Skin of body (tissue), 1 donor: ENCODE measurements at regions not wholly inside any gene's neighbourhood (a gene's known extent, or its start where the extent isn't known, plus 50 kb on each side); places are given as distances from the start of the nearest gene placed in this dataset.
"Not testable (repeated sequence)": the region's sequence is repeated elsewhere in the genome, so short reads cannot be mapped to it uniquely, and the experiment has no call there.

Source experiments
- DNase-seq: peaks from one replicate; lab custom pipeline; 2025; lab: John Stamatoyannopoulos, UW

DNA sequence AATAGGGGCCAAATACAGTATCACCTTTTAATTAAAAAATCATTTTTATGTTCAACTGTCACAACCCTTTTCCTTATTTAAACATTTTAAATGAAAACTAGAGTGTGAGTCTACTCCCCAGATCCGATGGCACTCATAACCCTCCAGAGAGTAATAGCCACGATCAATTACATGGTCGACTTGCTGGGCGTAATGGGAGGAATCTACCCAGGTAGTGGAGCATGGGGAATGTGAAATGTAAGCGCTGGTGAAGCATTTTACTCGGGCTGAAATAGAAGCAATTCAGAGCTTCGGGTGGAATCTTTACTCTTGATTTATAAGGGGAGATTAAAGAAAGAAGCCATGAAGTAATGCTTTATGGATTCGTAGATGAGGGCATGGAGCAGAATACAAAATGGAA lies 321.9 kb downstream of the ACTR3B start:
- DNase-seq: no peak

DNA sequence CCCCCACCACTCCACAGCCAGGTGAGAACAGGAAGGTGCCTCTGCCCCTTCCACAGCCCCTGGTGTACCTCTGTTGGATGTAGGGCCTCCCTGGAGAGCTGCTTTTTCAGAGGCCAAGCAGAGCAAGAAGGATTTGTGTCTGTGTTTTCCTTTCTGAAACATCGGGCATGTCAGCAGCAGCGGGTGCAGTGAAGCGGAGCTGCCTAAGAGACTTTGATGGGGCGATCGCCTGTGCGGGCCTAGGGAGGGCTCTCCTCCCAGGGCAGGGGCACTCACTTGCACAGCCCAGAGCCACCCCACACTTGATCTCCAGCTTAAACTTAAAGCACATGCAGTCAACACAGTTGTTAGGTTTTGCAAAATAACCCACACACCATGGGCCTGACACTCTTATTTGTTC lies 324.7 kb downstream of the ACTR3B start:
- DNase-seq: no peak

DNA sequence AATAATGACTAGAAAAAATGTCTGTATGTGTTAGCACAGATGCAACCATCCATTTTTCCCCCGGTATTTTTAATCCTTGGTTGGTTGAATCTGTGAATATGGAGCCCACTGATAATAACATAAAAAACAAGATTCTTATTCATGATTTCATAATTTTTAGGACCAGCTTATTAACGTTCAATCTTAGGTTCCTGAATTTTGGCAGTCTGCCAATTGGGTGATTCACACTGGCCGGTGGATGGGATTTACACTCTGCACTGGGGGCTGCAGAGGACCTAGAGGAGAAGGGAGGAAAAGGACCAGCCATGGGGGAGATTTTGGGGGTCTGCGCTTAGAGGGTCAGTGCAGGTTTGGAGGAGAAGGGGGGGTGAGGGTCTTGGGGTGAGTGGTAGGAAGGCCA lies 327.9 kb downstream of the ACTR3B start:
- no peak for DNase-seq

DNA sequence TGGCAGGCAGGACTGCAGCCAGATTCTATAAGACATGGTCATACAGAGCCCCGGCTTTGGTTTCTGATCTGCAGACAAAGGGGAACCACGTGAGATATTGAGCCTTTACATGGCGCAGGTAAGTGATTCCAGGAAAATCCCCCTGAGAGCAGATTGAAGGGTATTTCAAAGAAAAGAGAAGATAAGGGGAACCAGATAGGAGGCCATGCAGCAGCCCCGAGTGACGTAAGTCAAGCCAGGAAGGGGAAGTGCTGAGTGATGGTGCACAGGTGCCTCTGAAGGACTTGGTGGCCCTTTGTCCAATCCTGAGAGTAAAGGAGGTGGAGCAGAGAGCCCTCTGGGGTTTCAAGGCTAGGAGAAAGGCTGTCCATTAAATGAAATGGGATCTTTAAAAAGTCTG lies 329.0 kb downstream of the ACTR3B start:
- no peak for DNase-seq

DNA sequence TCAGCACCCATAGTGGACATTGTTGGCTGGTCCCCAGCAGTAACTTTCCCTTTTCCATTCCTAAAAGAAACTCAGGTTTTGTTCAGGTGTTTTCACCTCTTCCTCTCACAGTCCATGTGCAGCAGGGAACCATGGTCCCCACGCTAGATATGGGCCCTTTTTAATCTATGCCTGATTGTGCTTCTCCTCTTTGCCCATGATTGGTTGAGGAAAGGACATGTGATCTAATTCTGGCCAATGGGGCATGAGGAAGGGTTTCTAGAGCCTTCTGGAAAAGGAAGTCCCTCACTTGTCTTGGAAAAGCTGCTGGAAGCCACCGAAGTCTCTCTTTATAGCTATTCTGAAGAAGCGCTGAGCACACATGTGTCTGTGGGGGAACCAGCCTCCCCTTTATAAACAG lies 330.7 kb downstream of the ACTR3B start:
- DNase-seq: no peak

DNA sequence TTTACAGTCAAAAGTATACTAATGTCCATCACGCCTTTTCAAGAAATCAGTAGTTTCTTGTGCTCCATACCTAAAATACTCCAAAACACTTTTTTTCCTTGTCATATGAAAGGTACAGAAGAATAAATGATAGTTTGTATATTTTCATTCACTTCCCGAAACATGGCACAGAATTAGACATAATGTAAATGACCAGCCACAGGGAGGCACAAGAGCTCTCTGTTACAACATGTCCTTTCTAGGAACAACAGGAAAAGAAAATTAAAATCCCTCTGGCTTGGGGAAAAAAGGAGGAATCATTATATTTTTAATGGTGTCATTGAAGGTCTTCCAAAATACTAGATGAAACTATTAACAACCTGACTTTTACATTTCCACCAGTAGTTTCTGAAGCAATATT lies 331.2 kb downstream of the ACTR3B start:
- no peak for DNase-seq

DNA sequence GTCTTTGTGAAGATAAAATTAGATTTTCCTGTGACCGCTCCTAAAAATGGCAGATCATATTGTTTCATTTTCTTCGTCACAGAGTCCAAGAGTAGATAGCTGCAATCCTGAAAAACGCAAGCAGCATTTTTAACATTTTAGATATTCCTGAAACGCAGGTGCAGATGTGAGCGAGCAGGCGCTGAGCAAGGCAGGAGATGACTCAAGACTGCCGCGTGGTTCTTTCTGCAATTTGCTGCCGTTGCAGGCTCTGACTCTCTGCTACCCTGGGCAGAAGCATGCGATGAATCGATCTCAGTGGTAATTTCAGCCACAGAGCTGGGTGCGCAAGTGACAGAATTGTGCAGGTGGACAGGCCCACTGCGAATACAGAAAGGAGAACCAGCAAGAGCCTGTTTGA lies 331.9 kb downstream of the ACTR3B start:
- no peak for DNase-seq

DNA sequence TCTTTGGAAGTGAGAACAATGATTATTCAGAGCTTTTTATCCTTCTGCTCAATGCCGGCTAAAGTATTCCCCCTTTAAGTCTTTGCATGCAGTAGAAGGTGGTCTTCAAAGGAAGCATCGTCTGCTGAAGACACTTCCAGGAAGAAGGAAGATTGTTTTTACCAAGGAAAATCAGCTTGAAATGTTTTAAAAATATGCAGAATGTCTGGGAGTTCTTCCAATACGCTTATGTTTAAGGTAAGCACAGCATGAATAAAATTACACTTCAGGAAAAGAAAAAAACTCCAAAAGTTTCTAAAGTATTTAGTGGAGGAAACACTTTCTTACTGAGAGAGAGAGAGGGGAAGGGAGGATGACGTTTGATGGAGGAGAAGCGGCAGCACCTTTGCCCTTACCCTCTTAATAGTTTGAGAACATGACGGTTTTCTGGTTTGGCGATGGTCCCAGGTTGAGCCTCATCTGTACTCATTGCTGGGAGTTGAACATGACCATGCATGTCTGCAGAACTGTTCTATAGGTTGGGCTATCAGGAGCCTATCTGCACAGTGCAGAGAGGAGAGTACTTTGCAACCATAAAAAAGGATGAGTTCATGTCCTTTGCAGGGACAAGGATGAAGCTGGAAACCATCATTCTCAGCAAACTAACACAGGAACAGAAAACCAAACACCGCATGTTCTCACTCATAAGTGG lies 338.1 kb downstream of the ACTR3B start:
- DNase-seq: no peak

DNA sequence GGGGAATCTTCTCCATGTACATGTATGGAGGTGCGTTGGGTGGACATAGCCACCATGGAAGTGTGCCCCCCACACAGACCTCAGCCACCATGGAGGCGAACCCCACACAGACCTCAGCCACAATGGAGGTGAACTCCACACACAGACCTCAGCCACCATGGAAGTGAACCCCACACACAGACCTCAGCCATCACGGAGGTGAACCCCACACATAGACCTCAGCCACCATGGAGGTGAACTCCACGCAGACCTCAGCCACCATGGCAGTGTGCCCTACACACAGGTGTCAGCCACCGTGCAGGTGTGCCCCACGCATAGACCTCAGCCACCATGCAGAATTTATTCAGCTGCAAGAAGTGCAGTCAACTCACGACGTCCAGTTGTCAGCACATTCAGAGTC lies 339.7 kb downstream of the ACTR3B start:
- no peak for DNase-seq

DNA sequence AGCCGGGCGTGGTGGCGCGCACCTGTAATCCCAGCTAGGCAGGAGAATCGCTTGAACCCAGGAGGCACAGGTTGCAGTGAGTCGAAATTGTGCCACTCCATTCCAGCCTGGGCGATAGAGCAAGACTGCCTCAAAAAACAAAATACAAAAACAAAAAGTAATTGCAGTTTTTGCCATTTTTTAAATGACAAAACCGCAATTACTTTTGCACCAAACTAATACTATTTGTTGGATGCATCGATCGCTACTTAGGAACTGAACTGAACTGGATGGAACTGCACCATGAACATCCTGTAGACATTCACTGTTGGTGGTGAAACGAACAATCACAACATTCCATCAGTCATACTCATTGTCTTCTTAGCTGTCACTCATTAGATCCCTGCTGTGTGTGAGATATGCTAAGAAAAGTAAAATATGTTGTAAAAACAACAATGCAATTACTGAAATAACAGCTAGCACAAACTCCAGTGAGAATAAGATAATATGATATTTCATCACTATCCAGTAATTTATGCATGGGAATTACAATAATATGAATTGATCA lies 341.2 kb downstream of the ACTR3B start:
- no peak for DNase-seq

DNA sequence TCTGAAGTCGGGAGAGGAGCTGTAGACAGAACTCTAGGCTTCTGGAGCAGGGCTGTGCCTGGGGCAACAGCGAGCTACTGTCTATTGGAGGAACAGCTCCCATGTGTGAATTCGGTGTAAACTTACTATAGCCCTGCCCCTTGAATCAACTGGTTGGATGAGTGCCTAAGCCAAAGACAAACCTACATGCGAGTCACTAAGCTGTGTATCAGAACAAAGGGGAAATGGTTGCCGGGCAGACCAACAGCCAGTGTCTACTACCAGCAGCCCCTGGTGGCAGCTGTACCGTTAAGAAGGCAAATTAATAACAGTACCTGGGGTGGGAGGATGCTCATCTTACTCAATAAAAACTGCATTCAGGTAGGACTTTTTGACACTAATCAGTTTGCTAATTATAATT lies 343.6 kb downstream of the ACTR3B start:
- DNase-seq: no peak

DNA sequence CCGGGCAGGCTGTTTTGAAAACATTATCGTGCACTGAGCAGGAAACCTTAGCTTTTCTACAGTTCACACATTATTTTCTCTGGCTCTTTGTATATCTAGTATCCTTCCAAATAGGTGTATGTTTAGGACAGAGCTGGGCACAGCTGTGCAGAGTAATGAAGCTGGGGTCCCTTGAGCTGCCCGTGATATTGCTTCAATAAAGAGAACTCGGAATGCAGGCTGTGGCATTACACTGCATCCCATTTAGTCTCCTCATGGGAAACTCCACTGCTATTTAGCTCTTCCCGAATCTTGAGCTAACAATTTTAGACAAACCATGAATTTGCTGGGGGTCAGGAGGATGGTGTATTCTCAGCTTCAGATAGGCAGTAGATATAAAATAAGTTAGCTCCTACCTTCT lies 348.3 kb downstream of the ACTR3B start:
- DNase-seq: no peak

DNA sequence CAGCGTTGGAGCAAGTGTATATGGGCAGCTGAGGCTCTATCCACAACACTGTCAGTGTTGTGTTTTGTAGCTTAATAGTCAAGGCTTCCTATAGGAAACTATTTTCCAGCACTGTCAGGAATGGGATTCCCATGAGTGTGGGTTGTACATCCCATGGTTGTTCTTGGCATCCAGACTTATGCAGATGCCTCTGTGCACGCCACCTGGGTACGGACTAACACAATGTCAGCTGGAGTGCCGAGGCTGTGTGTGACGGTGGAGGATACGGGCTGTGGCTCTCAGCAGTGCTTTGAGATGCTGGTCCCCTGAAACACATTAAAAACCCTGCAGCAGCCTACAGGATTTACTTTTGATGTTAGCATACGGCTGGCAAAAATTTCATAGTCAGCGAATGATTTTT lies 350.0 kb downstream of the ACTR3B start:
- DNase-seq: no peak

DNA sequence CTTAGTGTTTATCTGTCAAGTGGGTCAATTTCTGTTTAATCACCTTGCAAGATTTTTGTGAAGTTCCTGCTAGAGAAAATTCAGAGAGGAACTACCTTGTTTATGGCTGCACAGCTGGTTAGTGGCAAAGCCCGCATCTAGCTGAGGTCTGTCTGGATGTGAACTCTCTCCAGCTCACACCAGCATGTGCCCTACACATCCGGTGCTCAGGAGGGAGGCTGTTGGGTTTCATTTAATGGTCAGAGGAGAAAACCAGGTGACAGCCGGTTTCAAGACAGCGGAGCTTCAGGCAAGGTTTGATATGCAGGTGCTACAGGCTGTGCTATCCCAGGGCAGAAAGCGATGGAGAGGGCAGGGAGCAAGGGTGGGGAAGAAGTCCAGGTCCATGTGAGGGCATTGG lies 351.1 kb downstream of the ACTR3B start:
- DNase-seq: no peak

DNA sequence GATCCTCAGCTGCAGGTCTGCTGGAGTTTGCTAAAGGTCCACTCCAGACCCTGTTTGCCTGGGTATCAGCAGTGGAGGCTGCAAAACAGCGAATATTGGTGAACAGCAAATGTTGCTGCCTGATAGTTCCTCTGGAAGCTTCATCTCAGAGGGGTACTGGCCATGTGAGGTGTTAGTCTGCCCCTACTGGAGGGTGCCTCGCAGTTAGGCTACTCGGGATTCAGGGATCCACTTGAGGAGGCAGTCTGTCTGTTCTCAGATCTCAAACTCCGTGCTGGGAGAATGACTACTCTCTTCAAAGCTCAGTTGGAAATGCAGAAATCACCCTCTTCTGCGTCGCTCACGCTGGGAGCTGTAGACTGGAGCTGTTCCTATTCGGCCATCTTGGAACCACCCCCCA lies 362.7 kb downstream of the ACTR3B start:
- not testable (repeated sequence) for DNase-seq

DNA sequence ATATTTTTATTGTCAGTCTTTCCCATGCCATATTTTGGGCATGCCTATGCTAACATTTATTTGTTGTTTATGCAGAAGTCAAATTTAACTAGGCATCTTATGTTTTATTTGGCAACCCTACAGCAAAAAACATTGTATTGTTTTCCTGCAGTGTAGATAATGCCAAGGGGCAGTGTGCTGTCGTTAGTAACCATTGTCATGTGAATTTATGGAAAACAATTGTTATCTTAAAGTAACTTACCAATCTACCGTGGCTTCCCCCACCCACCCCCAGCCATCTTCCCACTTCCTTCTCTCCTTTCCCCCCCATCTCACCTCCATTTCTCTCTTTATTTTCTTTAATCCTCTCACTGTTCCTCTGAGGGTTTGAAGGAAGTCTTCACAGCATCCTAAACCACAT lies 370.5 kb downstream of the ACTR3B start:
- DNase-seq: no peak

DNA sequence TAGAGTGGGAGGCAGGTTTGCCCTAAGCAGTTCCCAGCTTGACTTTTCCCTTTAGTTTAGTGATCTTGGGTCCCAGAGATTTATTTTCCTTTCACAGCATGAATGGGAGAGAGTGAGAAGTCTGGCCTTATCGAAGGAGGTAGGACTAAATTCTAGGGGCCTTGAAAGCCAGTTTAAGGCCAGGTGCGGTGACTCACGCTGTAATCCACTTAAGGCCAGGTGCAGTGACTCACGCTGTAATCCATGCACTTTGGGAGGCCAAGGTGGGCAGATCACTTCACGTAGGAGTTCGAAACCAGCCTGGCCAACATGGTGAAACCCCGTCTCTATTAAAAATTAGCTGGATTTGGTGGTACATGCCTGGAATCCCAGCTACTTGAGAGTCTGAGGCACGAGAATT lies 392.2 kb downstream of the ACTR3B start:
- DNase-seq: no peak

DNA sequence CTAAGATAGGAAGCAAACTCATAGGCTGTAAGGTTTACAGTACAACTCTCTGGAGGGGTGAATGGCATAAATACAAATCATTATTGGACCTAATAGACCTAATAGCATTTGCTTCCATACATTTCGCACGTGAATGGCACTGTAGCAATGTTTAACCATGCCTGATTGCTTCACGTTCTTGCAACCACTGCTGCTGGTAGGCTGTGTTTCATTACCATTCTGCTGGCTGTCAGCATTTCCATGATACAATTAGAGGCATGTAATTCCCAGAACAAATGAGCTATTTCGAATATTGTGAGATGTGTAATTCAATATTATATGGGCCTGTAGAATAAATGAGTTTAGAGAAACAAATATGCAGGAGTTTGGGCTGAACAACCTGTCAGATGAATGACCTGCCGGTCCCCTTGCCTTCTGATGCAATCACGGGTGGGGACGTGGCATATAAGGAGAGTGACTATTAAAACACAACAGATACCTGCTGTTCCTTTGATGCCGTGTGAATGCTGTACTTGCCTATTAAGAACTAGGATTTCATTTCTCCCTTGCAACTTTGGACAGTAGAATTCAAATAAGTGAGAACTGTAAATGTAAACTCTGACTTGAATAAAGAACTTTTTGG lies 393.4 kb downstream of the ACTR3B start:
- no peak for DNase-seq

DNA sequence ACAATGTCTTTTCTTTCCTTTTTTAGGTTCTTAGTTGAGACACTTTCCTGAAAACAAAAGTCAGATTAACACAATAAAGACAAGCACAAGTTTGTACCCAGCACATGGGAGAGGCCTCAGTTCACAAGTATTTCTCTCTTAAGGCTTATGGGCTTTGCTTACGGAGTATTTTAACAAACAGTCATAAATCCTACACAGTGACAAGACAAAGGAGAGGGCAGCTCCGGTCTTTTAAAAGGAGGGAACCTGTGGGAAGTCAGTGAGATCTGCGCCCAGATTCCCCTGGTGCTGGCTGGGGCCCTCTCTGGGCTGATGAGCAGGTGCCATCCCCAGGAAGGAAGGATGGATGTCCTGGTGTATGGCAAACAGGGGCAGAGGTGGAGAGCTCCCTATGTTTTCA lies 398.6 kb downstream of the ACTR3B start:
- DNase-seq: no peak

DNA sequence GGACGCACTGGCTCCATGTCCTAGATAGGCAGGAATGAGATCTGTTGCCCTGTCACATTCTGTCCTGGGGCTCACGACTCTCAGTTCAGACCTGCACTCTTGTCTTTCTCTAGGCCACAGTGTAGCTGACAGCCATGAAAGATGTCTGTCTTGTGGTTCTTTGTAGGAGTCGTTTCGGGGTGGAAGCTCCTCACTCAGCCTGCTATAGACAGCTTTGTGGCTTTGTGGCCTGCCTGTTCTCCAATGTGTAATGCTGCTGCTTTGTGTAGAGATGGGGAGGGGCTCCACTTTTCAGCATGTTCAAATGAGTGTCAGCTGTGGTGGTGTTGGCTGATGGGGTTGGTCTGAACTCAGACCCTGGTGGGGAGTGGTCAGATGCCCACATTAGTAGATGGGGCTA lies 410.7 kb downstream of the ACTR3B start:
- no peak for DNase-seq

DNA sequence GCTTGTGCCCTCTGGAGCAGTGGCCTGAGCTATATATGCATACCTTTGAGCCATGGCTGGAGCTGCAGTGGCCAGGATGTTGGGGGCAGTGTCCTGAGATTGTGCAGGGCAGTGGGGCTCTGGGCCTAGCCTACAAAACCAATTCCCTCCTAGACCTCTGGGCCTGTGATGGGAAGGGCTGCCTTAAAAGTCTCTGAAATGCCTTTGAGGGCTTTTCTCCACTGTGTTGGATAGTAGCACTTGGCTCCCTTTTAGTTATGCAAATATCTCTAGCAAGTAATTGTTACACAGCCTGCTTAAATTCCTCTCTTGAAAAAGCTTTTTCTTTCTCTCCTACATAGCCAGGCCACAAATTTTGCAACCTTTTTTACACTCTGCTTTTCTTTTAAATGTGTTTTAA lies 426.4 kb downstream of the ACTR3B start:
- no peak for DNase-seq

DNA sequence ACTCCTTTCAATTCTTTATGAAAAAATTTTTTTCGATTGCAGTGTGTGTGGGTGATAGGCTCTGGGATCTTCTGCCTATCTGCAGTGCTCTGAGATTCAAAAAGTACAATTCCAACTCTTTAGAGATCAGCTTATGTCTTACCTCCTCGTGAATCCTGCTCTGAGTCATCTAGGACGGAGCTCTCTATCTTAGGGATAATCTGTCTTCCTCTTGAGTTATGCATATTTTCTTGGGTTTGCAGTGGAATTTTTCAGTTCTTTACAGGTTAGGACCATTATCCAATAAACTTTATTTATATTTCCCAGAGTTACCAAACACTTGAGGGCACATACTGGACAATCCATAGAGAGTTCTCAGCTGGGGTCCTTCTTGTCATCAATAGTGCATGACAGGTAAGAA lies 428.6 kb downstream of the ACTR3B start:
- no peak for DNase-seq

DNA sequence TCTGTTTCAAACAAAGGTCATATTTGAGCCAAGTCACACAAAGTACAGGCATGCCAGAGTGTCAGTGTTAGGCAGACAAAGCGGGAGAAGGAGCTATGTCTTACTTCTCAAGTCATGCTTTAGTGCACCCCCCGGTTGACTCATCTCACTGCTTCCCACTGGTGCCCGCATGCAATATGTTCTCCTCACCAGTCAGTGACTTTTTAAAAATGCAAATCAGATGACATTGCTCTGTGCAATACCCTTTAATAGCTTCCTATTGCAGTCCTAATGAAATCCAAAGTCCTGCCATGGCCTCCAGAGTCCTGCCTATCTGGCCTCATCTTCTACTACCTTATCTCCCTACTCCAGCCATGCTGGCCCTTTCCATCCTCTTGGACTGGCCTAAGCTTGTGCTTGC lies 429.1 kb downstream of the ACTR3B start:
- DNase-seq: no peak
